HG03103 (cell line): ENCODE measurements at regions not wholly inside any gene's neighbourhood (a gene's known extent, or its start where the extent isn't known, plus 50 kb on each side); places are given as distances from the start of the nearest gene placed in this dataset.
"Not testable (repeated sequence)": the region's sequence is repeated elsewhere in the genome, so short reads cannot be mapped to it uniquely, and the experiment has no call there.

Source experiments
- ATAC-seq: cut with Tn5 transposase; IDR thresholded peaks from one replicate; pipeline ENCODE4 v1.9.1; 2021; ENCODE audit warnings: low read depth; ENCODE audit not compliant: unreplicated experiment

GRCh38 chr6:30810813-30811339 lies 66.5 kb upstream of the IER3 start:
- peak; percentile 67 for ATAC-seq

GRCh38 chr6:30807566-30807965 lies 63.2 kb upstream of the IER3 start:
- not testable (repeated sequence) for ATAC-seq

GRCh38 chr6:30806581-30807183 lies 62.3 kb upstream of the IER3 start:
- no peak for ATAC-seq

GRCh38 chr6:30804333-30804732 lies 60.0 kb upstream of the IER3 start:
- ATAC-seq: no peak

GRCh38 chr6:30802731-30803130 lies 58.4 kb upstream of the IER3 start:
- no peak for ATAC-seq

- no peak for ATAC-seq
Measured at GRCh38 chr6:30801950-30802349, 57.6 kb upstream of the IER3 start.

GRCh38 chr6:30800871-30801270 lies 56.5 kb upstream of the IER3 start:
- no peak for ATAC-seq

- ATAC-seq: no peak
Measured at GRCh38 chr6:30799210-30799609, 54.9 kb upstream of the IER3 start.

GRCh38 chr6:30798494-30798893 lies 54.1 kb upstream of the IER3 start:
- ATAC-seq: no peak

GRCh38 chr6:30795549-30796293 lies 51.4 kb upstream of the IER3 start:
- no peak for ATAC-seq
